Middle frontal gyrus (tissue), 1 donor: ENCODE measurements at regions not wholly inside any gene's neighbourhood (a gene's known extent, or its start where the extent isn't known, plus 50 kb on each side); places are given as distances from the start of the nearest gene placed in this dataset.

Experiments used
- DNase-seq: peaks from one replicate; pipeline ENCODE4 v3.0.0-alpha.2; 2015; ENCODE audit warnings: low spot score; ENCODE audit errors: extremely low spot score

GRCh38 chr14:71694591-71695530, 237.4 kb upstream of the RGS6 start:
- DNase-seq: no peak

GRCh38 chr14:71695611-71696350, 236.4 kb upstream of the RGS6 start:
- DNase-seq: no peak

GRCh38 chr14:71698027-71698426, 234.2 kb upstream of the RGS6 start:
- DNase-seq: no peak

- DNase-seq: no peak
Observed at GRCh38 chr14:71698673-71699072, 233.6 kb upstream of the RGS6 start.

DNA sequence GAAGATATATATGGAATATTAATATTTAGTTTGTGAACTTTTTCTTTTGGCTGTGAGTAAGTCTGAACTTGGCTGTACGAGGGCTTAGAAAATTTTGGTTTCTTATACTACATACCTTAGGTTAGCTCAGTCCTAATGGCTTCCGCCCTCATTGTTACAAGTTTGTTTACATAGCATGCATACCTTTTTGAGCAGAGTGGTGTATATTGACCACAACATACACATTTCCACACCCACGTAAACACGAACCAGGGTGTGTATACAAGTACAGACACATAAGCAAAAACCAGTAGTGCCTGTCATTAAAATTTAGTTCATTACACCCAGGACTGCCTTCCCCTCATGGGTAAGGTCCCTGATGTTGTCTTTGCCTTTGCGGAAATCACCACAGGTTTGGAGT, 230.2 kb upstream of the RGS6 start:
- no peak for DNase-seq

DNA sequence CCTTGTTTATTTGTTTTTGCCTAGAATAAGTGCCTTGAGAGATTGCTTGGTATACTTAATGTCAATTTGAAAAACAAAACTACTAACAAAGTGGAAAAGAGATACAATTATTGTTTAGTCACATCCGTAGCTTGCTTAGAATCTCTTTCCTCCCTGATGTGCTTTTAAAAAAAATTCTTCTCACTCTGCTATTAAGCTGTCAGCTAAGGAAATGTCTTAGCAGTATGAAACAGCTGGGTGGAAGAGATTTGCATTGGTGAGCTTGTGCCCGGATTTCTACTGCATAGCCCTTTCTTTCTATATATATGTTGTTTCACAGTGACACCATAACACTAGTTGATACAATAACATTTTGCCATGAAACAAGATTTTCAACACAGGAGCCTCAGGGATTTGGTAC, 229.4 kb upstream of the RGS6 start:
- no peak for DNase-seq

DNA sequence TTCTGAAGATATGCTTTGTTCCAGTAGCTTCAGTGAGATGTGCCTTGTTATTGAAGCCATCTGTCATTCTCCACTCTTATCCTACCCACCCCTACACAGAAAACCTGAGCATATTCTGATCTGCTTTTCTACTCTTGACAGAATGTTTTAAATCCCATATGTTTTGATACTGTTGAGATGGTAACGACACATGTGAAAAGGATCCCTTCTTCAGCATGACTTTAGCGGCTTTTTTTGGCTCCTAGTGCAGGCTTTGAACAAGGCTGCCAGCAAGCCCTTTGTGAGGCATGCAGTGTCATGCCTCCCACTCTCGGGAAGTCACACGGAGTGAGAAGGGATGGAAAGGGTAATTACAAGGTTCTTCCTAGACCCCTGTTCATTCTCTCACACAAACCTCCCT, 228.8 kb upstream of the RGS6 start:
- DNase-seq: no peak

DNA sequence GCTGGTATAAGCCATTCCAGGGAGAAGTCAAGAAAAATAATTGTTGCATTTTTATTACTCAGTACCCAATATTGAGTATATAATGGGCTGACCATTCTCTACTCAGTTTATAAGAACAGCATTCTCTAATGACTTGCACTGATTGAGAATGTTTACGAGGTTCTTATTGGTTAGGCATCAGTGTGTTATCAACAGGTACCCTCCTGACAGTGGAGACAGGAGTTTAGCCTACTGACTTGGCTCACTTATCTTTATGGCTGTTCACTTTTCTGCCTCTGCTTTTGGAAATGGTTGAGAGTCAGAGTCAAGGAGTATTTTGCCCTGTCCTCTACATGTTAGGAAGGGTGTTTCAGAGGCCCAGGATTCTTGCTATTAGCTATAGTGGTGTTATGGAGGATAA, 228.0 kb upstream of the RGS6 start:
- DNase-seq: no peak

GRCh38 chr14:71705460-71705859, 226.8 kb upstream of the RGS6 start:
- no peak for DNase-seq

- no peak for DNase-seq
Observed at GRCh38 chr14:71709076-71709475, 223.2 kb upstream of the RGS6 start.

GRCh38 chr14:71709987-71710386, 222.2 kb upstream of the RGS6 start:
- DNase-seq: no peak

- DNase-seq: no peak
Observed at GRCh38 chr14:71711125-71711524, 221.1 kb upstream of the RGS6 start.

GRCh38 chr14:71711619-71712018, 220.6 kb upstream of the RGS6 start:
- no peak for DNase-seq

- DNase-seq: no peak
Observed at GRCh38 chr14:71712478-71712877, 219.8 kb upstream of the RGS6 start.

GRCh38 chr14:71713016-71713415, 219.2 kb upstream of the RGS6 start:
- no peak for DNase-seq

- no peak for DNase-seq
Observed at GRCh38 chr14:71713451-71713850, 218.8 kb upstream of the RGS6 start.

GRCh38 chr14:71714225-71714624, 218.0 kb upstream of the RGS6 start:
- DNase-seq: no peak

- DNase-seq: no peak
Observed at GRCh38 chr14:71716041-71716772, 216.0 kb upstream of the RGS6 start.

- no peak for DNase-seq
Observed at GRCh38 chr14:71720978-71721624, 211.1 kb upstream of the RGS6 start.

DNA sequence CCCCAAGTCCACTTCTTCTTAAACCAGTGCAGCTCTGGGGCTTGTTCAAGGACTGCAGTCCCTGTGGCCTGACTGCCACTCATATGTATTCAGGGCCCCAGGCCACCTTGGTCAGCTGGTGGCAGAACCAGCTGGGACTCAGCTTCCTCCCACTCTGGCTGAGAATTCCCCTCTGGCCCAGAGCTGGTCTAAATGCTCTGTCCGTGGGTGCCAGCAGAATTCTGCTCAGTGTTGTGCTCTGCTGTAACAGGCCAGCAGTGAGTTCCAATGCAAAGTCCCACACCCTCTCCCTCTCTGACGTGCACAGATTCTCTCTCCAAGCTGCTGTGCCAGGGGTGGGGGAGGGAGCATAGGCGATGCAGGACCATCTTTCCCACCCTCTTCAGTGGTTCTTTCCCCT, 210.4 kb upstream of the RGS6 start:
- no peak for DNase-seq

DNA sequence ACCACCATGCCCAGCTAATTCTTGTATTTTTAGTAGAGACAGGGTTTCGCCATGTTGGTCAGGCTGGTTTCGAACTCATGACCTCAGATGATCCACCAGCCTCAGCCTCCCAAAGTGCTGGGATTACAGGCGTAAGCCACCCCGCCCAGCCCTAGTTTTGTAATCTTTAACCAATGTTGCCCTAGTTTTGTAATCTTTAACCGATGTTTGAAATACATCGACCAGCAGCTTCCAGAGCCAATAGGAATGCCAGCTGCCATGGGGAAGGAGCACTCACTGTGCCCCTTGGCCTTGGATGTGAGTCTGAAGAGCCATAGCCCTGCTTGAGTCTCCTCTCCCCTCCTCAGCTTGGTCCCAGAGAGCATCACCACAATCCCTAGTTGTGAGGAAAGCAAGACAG, 209.3 kb upstream of the RGS6 start:
- no peak for DNase-seq
